ENCODE measurements at regions not wholly inside any gene's neighbourhood (a gene's known extent, or its start where the extent isn't known, plus 50 kb on each side); places are given as distances from the start of the nearest gene placed in this dataset.

DNA sequence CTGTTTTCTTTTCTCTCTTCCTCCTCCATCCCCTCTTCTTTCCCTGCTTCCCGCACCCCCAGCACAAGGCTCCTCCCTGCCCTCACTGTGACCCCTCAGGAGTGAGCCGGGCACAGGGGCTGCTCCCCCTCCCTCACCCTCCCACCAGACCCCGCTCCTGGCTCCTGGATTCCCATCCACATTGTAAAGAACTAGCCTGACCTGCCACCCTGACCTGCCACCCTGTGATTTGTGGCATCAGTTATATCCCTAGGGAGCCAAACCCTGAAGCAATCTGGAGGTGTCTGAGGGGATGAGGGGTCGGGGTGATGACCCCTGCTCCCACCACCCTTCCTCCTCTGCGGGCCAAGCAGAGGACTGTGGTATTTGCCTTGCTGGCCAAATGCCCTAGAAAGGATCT is 98.0 kb upstream of the LHX1 start:
- TF ChIP-seq CTCF (IDR thresholded peaks at IDR 0.05), result no peak
- no peak for TF ChIP-seq POLR2A (IDR thresholded peaks at IDR 0.05)
